Amniotic stem cell (primary cell): ENCODE measurements at regions not wholly inside any gene's neighbourhood (a gene's known extent, or its start where the extent isn't known, plus 50 kb on each side); places are given as distances from the start of the nearest gene placed in this dataset.
"Not testable (repeated sequence)": the region's sequence is repeated elsewhere in the genome, so short reads cannot be mapped to it uniquely, and the experiment has no call there.

ENCODE experiments used
- DNase-seq: peaks from one replicate; lab custom pipeline; 2025; lab: John Stamatoyannopoulos, UW

DNA sequence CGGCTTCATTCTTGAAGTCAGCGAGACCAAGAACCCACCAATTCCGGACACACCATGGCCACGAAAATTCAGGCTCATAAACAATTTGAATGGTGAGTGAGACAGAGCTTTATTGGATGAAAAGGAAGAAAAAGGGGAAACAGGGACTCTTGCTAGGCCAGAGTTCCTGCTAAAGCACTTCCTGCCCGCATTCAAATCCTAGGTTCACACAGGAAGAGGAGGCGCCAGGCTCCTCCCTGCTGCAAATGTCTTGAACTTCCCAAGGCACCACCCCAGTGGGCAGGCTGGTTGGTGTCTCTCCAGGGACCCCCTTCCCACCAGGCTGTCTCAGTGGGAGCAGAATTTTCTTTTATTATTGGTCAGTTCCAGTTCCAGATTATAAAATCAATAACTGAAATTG is 121.2 kb downstream of the FSCB start:
- no peak for DNase-seq

DNA sequence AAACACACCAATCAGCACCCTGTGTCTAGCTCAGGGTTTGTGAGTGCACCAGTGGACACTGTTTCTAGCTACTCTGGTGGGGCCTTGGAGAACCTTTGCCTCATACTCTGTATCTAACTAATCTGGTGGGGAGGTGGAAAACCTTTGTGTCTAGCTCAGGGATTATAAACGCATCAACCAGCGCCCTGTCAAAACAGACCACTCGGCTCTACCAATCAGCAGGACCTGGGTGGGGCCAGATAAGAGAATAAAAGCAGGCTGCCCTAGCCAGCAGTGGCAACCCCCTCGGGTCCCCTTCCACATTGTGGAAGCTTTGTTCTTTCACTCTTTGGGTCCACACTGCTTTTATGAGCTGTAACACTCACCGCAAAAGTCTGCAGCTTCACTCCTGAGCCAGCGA is 121.8 kb downstream of the FSCB start:
- not testable (repeated sequence) for DNase-seq

DNA sequence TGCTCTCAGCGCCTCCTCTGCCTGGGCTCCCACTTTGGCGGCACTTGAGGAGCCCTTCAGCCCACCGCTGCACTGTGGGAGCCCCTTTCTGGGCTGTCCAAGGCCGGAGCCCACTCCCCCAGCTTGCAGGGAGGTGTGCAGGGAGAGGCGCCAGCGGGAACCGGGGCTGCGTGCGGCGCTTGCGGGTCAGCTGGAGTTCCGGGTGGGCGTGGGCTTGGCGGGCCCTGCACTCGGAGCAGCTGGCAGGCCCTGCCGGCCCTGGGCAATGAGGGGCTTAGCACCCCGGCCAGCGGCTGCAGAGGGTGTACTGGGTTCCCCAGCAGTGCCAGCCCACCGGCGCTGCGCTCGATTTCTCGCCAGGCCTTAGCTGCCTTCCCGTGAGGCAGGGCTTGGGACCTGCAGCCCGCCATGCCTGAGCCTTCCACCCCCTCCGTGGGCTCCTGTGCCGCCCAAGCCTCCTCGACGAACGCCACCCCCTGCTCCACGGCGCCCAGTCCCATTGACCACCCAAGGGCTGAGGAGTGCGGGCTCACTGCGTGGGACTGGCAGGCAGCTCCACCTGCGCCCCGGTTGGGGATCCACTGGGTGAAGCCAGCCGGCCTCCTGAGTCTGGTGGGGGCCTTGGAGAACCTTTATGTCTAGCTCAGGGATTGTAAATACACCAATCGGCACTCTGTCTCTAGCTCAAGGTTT is 122.3 kb downstream of the FSCB start:
- DNase-seq, result not testable (repeated sequence)

DNA sequence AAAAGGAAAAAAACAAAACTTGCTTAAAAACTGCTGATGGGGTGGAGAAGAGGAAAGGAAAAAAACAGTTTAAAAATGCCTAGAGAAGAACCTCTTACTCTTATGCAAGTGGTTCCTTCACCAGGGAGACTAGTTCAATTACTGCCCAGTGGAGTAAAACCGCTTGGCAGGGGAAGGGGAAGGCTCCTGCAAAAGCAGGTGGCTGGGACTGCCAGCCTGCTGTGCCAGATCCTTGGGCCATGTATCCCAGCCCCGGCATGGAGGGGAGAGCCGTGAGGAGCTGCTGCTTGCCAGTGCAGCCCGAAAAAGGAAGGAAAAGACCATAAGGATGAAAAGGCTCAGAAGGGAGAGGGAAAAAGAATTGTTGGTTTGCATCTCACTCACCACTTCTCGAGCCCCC is 123.0 kb downstream of the FSCB start:
- DNase-seq, result no peak

DNA sequence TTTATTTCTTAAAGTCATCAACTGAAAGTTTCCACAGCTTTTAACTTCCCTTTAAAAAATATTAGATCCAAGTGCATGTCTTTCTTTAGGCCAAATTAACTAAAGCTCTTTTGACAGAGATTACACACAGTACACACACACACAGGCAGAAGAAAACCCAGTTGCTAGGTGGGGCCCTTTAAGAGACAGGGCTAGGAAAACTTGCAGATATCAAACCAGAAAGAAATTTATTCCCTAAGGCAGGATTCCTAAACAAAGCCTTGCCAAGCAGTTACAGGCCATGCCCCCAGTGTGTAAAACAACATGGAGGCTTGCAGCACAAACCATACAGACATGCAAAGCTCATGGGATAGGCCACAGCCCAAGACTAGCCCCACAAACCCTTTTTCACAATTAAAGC is 123.4 kb downstream of the FSCB start:
- DNase-seq, result no peak

DNA sequence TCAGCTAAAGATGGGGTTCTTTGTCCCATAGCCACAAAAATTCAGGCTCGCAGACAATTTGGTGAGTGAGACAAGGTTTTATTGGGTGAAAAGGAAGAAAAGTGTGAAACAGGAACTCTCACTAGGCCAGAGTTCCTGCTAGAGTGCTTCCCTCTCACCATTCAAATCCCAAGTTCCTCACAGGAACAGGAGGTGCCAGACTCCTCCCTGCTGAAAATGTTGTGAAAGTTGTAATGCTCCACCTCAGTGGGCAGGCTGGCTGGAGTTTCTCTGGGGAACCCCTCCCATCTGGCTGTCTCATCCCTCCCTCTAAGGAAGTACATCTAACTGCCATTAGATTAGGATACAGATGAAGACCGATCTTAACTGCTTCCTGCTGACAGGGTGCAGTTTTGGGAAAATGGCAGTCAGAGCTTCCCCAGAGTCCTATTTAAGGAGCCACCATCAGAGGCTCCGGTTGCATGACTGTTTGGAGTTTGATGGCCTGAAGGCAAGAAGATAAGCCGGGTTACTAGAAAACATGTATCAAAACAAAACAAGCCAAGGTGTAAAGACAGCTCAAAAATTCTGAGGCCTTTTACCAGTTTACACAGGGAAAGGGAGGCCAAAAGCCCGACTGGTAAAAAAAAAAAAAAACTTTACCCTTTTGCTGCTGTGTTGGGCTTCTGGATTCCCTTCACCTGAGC is 127.6 kb downstream of the FSCB start:
- DNase-seq, result no peak

DNA sequence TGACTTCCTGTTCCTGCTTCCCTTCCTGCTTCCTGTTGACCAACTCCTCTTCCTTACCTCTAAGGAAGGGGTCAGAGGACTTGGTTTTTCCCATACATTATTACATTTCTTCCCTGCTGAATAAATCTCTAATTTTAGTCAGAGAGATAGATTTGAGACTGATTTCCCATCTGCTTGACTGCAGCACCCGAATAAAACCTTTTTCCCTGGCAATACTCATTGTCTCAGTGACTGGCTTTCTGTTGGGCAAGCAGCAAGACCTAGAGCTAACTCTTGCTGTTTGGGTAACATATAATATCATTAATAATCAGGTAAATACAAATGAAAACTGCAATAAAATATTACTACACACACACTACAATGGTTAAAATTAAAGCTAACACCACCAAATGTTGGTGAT is 132.2 kb downstream of the FSCB start:
- no peak for DNase-seq

DNA sequence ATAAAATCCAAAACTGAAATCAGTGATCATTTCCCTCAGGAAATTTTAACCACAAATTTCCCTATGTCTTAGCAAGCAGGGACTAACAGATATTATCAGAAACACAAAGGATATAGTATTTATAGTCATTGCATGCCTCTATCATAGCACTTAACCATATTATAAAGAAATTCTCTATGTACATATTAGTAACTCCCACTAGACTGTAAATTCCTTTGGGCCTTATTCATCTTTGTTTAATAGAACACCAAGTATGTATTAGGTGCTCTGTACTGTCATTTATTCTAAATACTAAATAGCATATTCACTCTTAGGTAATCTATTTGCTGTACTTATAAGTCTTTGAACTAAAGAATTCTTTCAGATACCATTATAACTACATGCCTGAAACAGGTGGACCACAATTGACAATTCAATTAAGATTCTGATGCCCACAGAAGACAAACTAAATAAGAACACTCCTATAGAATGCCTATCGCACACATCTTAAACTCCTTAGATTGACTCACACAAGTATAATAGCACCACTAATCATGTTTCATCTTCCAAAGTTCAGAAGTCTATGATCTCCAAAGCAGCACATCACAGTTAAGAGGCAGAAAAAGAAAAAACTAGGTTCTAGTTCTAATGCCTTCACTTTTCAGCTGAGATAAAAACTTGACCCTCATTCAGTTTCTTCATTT is 134.1 kb downstream of the FSCB start:
- DNase-seq, result no peak

DNA sequence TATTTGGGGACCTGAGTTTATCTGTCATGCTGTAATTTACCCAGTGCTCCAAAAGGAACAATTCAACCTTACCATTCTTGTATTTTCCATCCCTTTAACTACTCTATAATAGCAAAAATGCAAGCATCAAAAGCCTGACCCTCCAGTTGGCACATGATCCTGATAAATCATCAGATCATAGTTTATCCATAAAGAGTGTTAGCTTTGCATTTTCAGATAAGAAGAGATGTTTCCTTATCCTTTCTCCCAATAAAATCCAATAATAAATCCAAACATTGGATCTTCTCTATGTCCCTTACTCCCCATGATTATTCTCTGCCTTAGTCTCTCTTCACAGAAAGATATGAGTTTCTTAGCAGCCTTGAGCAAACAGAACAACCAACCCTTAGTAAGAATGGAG is 134.9 kb downstream of the FSCB start:
- DNase-seq, result no peak

DNA sequence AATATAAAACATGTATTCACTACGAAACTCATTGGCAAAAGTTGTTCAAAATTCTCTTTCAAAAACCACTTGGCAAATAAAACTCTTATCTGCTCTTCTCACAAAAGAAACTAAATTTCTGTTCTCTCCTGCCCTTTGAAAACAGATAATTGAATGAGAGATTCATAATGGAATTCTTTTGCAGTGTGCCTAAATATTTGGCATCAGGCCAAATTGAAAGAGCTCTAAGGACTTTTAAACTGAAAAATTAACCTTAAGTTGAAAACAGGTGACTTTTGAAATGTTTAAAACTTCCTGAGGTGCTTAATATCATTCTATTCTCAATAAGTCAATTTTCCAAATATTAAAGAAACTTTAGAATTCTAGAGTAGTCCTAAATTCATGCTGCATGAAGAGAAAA is 136.4 kb downstream of the FSCB start:
- no peak for DNase-seq

DNA sequence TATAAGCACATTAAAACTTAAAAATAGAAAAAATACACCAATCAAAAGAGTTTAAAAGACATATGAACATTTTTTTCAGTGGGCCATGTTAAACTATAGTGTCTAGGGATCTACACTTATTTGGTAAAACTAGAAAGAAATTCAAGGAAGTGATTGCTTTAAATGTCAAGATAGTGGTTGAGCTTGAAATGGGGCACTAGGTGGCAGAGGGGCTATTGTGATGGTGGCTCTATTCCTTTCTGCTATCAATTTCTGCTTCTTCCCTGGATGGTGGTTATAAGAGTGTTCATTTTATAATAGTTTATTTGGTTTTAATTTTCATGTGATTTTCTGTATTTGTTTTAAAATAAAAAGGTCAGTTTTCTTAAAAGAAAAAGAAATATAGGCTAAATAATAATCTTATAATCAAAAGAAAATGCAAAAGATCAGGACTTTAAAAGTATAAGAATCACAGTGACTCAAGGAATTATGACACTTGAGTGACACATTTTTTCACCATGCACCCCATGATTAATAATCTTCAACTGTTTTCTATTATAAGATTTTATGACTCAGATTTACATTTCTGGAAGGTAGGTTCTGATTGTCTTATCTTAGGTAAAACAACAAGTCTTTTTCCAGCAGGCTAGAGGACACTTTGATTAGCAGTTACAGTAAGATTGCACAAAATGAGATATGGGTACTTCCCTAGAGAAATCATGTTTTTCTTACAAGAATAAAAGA is 137.5 kb downstream of the FSCB start:
- no peak for DNase-seq

DNA sequence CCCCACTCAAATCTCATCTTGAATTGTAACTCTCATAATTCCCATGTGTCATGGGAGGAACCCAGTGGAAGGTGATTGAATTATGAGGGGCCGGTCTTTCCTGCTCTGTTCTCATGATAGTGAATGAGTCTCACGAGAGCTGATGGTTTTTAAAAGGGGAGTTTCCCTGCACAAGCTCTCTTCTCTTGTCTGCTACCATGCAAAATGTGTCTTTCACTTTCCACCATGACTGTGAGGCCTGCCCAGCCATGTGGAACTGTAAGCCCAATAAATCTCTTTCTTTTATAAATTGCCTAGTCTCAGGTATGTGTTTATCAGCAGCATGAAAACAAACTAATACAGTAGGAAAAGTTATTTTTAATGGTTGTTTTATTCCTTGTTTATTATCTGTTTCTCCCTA is 146.0 kb downstream of the FSCB start:
- no peak for DNase-seq

DNA sequence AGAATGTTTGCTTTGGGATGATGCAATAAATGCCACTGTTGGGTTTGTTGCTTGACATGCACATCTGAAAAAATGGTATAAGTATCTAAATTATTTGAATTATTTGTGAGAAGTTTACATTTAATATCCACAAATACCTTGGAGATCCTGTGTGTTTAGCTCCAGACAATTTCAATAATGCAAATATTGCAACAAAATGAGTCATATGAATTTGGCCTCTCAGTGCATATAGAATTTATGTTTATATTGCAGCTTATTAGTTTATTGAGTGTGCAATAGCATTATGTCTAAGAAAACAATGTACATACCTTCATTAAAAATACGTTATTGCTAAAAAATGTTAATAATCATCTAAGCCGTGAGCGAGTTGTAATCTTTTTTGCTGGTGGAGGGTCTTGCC is 153.3 kb downstream of the FSCB start:
- no peak for DNase-seq

DNA sequence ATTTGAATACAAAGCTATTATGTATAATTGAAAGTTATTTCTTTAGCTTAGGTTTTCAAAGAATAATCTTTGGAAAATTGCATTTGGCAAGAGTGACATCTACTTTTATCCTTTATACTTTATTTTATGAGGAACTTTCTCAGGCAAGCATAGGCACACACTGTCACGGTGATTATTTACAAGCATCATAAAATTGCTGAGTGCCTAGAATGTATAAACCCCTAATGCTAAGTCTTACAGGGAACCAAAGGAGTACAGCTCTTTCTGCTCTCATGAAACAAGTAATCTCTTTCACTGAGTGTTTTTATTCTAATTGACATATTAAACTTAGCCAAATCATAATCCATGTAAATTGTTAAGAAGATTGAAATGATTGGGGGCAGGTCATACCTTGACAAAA is 154.9 kb downstream of the FSCB start:
- DNase-seq, result no peak

DNA sequence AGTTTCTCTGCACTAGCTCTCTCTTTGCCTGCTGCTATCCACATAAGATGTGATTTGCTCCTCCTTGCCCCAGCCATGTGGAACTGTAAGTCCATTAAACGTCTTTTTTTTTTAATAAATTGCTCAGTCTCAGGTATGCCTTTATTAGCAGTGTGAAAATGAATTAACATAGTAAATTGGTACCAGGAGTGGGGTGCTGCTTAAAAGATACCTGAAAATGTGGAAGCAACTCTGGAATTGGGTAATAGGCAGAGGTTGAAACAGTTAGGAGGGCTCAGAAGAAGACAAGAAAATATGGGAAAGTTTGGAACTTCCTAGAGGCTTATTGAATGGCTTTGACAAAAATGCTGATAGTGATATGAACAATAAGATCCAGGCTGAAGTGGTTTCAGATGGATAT is 159.8 kb downstream of the FSCB start:
- no peak for DNase-seq

DNA sequence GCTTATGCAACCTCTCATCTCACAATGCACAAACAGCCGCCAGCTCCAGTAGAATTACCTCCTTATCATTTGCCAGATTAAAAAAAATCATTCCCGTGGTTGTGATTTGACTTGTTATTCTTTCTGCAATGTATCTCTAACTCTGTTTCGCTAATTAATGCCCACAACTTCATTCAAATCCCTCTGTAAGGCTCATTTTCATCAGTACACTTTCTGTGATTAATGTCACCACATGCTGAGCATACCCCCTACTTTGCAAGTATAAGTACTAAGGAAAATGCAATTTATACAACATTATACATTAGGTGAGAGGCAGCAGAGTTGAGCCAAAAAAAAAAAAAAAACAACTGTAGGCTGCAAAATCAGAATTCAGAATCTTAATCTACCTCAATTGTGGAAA is 166.0 kb downstream of the FSCB start:
- no peak for DNase-seq

DNA sequence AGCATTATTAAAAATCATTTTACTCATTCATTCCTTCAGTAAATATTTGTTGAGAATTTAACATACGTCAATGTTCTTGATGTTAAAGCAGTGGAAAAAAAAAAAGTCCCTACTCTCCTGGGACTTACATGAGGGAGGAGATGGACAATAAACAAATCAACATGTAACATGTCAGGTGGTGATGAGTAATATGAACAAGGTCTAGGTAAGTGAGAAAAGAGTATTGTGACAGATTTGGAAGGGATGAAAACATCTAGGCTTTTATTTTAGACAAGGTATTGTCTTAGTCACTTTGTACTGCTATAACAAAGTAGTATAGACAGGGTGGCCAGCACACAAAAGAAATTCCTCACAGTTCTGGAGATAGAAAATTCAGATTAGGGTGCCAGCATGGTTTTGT is 167.2 kb downstream of the FSCB start:
- DNase-seq, result no peak

DNA sequence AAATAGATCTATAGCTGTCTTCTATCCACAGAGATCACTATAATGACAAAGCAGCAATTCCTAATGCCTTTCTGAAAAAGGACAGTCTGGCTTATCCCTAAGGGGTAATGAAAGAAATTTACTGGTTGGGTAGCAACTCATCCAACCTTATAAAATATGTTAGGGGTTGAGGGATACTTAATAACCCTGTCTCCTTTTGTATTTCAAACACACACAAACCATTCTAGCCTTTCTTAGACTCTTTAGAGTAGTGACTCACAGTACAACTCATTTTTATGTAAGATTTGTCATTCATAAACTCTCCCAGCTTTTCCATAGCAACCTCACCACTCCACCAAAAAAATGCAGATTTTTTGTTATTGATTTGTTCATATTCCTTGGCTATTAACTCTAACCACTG is 167.9 kb downstream of the FSCB start:
- no peak for DNase-seq

DNA sequence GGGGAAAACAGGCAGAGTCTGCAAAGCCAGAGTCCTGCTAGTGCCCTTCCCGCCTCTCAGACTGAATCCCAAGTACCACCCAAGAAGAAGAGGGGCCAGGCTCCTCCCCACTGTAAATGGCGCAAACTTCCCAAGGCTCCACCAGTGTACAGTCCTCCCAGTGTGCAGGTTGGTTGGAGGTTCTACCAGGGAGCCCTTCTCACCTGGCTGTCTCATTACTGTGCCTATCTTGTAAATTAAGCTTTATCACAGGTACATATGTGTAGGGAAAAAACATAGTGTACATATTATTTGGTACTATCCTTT is 189.7 kb downstream of the FSCB start:
- DNase-seq, result no peak

DNA sequence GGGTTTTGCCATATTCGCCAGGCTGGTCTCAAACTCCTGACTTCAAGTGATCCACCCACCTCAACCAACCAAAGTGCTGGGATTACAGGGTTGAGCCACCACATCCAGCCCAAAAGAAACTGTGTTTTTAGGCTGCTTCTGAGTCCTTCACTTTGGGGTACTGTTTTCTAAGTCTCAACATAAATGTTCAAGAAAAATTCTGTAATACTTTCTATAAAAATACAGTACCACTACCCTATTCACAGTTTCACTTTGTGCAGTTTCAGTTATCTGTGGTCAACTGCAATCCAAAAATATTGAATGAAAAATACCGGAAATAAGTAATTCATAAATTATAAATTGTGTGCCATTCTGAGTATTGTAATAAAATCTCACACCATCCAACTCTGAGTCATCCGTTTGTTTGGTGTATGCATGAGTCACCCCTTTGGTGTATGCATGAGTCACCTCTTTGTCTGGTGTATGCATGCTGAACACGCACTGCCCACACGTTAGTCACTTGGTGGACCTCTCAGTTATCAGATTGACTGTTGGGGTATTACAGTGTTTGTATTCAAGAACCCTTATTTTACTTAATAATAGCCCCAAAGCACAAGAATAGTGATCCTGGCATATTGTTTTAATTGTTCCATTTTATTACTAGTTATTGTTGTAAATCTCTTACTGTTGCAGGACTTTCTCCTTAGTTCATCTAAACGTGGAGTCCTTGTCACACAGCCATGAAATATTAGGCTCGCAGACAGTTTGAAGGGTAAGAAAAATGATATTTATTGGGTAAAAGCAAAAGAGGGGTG is 190.2 kb downstream of the FSCB start:
- DNase-seq, result no peak

DNA sequence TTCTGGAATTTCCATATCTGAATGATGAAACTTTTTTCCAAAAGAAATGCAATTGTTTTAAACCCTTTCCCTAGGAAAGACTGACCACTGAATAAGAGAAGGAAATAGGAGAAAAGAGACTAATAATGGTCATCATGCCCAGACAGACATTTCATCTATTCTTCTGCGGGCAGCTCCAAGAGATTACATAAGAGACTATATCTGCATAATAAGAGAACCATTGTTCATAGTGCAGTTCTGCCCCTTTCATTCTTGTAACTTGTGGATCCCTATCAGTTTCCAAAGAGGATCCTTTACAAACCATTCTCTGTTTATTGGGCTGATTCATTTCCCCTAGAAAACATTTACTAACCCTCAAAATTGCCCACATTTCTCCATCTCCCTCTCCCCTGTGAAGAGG is 197.8 kb downstream of the FSCB start:
- no peak for DNase-seq

DNA sequence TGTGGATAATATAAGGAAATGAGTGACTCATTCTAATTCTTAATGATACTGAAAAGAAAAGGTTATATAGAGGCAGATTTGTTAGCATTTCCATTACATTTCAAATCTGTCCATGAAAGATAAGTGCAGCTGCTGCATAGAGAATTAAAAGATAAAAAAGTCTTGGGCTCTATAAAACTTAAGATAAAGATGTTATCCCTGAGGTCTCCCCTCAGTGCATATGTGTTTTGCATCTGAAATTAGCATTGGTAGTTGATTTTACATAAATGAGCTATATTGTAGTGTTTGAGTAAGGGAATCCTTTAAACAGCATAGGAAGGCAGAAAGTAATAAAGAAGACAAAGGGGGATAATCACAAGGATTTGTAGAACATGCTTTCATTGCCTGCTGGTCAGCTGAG is 206.2 kb downstream of the FSCB start:
- no peak for DNase-seq
